ENCODE measurements at regions not wholly inside any gene's neighbourhood (a gene's known extent, or its start where the extent isn't known, plus 50 kb on each side); places are given as distances from the start of the nearest gene placed in this dataset.

DNA sequence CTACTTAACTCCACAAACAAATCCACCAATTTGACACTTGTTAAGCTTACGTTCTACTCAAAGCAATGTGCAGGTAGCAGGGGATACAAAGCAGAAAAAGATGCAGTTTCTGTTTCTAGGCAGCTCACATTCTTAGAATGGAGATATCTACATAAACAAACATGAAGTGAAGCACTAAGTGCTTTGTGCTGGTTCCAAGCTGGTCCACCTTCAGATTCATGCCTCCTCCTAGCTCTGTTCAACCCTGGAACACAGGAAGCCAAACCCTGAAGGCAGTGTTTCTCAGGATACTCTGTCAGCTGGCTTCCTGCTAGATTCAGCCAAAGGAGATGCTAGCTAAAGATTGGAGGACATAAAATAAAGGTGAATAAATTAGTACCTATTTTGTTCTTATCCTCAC, 55.3 kb upstream of the NOL4 start:
- Histone ChIP-seq H3K9me3 (ENCODE audit: severe bottlenecking) (no peaks in the 10 kb centered on the region), H3K4me3 (ENCODE audit: low read depth, low read length) (no peak overlapping the region), H3K36me3 (no peaks in the 10 kb centered on the region), H3K27me3 (ENCODE audit: insufficient read depth, low read depth, severe bottlenecking) (no peaks in the 10 kb centered on the region), H3K27ac (no peak overlapping the region)
- TF ChIP-seq, protein P1, sequence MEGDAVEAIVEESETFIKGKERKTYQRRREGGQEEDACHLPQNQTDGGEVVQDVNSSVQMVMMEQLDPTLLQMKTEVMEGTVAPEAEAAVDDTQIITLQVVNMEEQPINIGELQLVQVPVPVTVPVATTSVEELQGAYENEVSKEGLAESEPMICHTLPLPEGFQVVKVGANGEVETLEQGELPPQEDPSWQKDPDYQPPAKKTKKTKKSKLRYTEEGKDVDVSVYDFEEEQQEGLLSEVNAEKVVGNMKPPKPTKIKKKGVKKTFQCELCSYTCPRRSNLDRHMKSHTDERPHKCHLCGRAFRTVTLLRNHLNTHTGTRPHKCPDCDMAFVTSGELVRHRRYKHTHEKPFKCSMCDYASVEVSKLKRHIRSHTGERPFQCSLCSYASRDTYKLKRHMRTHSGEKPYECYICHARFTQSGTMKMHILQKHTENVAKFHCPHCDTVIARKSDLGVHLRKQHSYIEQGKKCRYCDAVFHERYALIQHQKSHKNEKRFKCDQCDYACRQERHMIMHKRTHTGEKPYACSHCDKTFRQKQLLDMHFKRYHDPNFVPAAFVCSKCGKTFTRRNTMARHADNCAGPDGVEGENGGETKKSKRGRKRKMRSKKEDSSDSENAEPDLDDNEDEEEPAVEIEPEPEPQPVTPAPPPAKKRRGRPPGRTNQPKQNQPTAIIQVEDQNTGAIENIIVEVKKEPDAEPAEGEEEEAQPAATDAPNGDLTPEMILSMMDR (IDR thresholded peaks at IDR 0.05; ENCODE audit: low read depth, low read length): no peak
- DNase-seq: no peak

GRCh38 chr18:34280653-34281052, 55.9 kb upstream of the NOL4 start:
- no peak overlapping the region for H3K4me3 ChIP-seq (ENCODE audit: low read depth, low read length)
- TF ChIP-seq, protein P1 (IDR thresholded peaks at IDR 0.05; ENCODE audit: low read depth, low read length): no peak
- H3K27ac ChIP-seq: no peak overlapping the region
- H3K9me3 ChIP-seq (ENCODE audit: severe bottlenecking): no peaks in the 10 kb centered on the region
- no peak for DNase-seq
- no peaks in the 10 kb centered on the region for H3K27me3 ChIP-seq (ENCODE audit: insufficient read depth, low read depth, severe bottlenecking)
- no peaks in the 10 kb centered on the region for H3K36me3 ChIP-seq

- TF ChIP-seq, protein P1 (IDR thresholded peaks at IDR 0.05; ENCODE audit: low read depth, low read length): no peak
- H3K36me3 ChIP-seq: no peaks in the 10 kb centered on the region
- H3K4me3 ChIP-seq (ENCODE audit: low read depth, low read length): no peak overlapping the region
- H3K27me3 ChIP-seq (ENCODE audit: insufficient read depth, low read depth, severe bottlenecking): no peaks in the 10 kb centered on the region
- no peak for DNase-seq
- H3K27ac ChIP-seq: no peak overlapping the region
- no peaks in the 10 kb centered on the region for H3K9me3 ChIP-seq (ENCODE audit: severe bottlenecking)
Observed at GRCh38 chr18:34281290-34281689, 56.6 kb upstream of the NOL4 start.

DNA sequence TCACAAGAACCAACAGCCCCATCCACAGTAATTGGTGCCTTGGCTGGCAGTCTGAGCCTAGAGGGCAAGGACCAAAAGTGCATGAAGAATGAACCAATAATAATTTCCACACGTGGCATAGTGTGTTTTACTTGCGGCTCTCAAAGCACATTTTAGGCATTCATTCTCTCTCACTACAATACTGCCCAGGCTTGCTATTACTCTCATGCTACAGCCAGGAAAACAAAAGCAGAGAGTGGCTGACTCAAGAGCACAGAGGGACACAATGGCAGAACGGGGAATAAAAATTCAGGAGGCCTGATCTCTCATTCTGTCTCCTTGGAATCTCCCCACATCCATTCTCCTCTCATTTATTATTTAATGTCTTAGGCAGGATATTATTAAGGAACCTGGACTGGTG, 57.0 kb upstream of the NOL4 start:
- Histone ChIP-seq H3K27me3 (ENCODE audit: insufficient read depth, low read depth, severe bottlenecking) (no peaks in the 10 kb centered on the region), H3K4me3 (ENCODE audit: low read depth, low read length) (no peak overlapping the region), H3K27ac (no peak overlapping the region), H3K9me3 (ENCODE audit: severe bottlenecking) (no peaks in the 10 kb centered on the region), H3K36me3 (no peaks in the 10 kb centered on the region)
- DNase-seq: no peak
- TF ChIP-seq, protein P1 (IDR thresholded peaks at IDR 0.05; ENCODE audit: low read depth, low read length): no peak

DNA sequence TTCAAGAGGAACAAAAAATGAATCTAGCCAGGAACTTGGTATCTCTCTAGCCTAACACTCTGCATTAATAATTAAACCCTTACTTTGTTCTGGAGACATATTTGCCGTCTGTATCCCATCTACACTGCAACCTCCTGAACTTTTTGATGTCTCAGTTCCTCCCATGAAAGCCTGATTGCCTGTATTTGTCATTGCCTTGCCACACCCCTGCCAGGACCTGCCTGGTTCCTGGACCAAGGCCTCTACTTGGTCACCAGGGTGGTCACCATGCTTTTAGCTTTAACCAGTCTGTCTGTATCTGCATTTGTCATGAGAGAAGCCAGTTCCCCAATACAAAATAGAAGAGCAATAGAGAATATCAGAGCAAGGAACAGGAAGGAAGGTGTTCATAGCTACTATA, 58.8 kb upstream of the NOL4 start:
- TF ChIP-seq, protein P1 (IDR thresholded peaks at IDR 0.05; ENCODE audit: low read depth, low read length): no peak
- no peaks in the 10 kb centered on the region for H3K9me3 ChIP-seq (ENCODE audit: severe bottlenecking)
- H3K27ac ChIP-seq: no peak overlapping the region
- no peak overlapping the region for H3K4me3 ChIP-seq (ENCODE audit: low read depth, low read length)
- no peaks in the 10 kb centered on the region for H3K27me3 ChIP-seq (ENCODE audit: insufficient read depth, low read depth, severe bottlenecking)
- H3K36me3 ChIP-seq: no peaks in the 10 kb centered on the region
- DNase-seq: no peak

DNA sequence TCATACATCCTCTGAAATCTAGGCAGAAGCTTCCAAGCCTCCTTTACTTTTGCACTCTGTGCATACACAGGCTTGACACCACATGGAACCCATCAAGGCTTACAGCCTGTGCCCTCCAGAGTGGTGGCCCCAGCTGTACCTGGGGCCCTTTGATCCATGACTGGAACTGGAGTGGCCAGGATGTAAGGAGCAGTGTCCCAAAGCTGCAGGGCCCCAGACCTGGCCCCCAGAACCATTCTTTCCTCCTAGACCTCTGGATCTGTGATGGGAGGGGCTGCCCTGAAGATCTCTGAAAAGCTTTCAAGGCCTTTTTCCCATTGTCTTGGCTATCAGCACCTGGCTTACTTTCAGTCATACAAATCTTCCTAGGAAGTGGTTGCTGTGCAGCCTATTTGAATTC, 63.1 kb upstream of the NOL4 start:
- Histone ChIP-seq H3K36me3 (no peaks in the 10 kb centered on the region), H3K4me3 (ENCODE audit: low read depth, low read length) (no peak overlapping the region), H3K27me3 (ENCODE audit: insufficient read depth, low read depth, severe bottlenecking) (no peaks in the 10 kb centered on the region), H3K9me3 (ENCODE audit: severe bottlenecking) (no peaks in the 10 kb centered on the region), H3K27ac (no peak overlapping the region)
- DNase-seq: no peak
- TF ChIP-seq, protein P1 (IDR thresholded peaks at IDR 0.05; ENCODE audit: low read depth, low read length): no peak
